Mesothelial cell of epicardium (in vitro differentiated cells): ENCODE measurements at regions not wholly inside any gene's neighbourhood (a gene's known extent, or its start where the extent isn't known, plus 50 kb on each side); places are given as distances from the start of the nearest gene placed in this dataset.
A peak's percentile ranks its signal among the peaks of the same experiment; 100 is the strongest.
"Not testable (repeated sequence)": the region's sequence is repeated elsewhere in the genome, so short reads cannot be mapped to it uniquely, and the experiment has no call there.

Experiments
- DNase-seq, 2 experiments: peaks; one replicate each; pipeline ENCODE4 v3.0.0; 2021; ENCODE audit warnings: low spot score in 2 of 2; ENCODE audit not compliant: unreplicated experiment in 2 of 2
- H3K27ac Mint-ChIP-seq: 2 replicates; pipeline ENCODE4 v1.8.0; 2021; ENCODE audit warnings: mixed read lengths
- H3K27me3 Mint-ChIP-seq: 2 replicates; pipeline ENCODE4 v1.8.0; 2021; ENCODE audit warnings: low read depth, mixed read lengths
- H3K36me3 Mint-ChIP-seq: 2 replicates; pipeline ENCODE4 v1.8.0; 2021; ENCODE audit warnings: mixed read lengths
- H3K4me1 Mint-ChIP-seq: 2 replicates; pipeline ENCODE4 v1.8.0; 2021; ENCODE audit warnings: mixed read lengths
- H3K4me3 Mint-ChIP-seq: 2 replicates; pipeline ENCODE4 v1.8.0; 2021; ENCODE audit warnings: mild to moderate bottlenecking, moderate library complexity, mixed read lengths
- H3K9me3 Mint-ChIP-seq: 2 replicates; pipeline ENCODE4 v1.8.0; 2021; ENCODE audit warnings: mixed read lengths
- TF ChIP-seq, protein P1 (sequence below): fragments of 200-600 bp; sonication (generic); IDR thresholded peaks from one replicate; pipeline ENCODE4 v1.5.0; 2021; ENCODE audit warnings: antibody characterized with exemption; ENCODE audit not compliant: unreplicated experiment

DNA sequence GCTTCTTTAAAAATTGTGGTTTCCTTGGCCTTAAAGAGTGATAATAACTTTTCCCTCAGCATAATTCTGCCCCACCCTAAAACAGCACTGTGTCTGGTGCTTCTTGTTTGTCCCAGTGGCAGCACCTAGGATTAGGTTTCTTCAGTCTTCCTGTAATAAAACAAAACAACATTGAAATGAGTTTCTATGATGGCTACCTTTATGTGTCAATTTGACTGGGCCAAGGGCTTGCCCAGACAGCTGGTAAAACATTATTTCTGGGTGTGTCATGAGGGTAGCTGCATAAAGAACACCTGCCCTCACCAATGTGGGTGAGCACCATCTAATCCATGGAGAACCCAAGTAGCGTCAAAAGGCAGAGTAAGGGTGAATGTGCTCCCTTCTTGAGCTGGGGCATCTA, 117.8 kb downstream of the QRSL1 start:
- Mint-ChIP-seq H3K36me3 (no peaks in the 10 kb centered on the region), H3K4me3 (no peak overlapping the region), H3K27me3 (no peaks in the 10 kb centered on the region), H3K9me3 (peaks cover 11% of the 10 kb centered on the region), H3K27ac (peak overlapping the region; percentile 80), H3K4me1 (peaks cover 76% of the 10 kb centered on the region)
- no peak for DNase-seq
- TF ChIP-seq, protein P1, sequence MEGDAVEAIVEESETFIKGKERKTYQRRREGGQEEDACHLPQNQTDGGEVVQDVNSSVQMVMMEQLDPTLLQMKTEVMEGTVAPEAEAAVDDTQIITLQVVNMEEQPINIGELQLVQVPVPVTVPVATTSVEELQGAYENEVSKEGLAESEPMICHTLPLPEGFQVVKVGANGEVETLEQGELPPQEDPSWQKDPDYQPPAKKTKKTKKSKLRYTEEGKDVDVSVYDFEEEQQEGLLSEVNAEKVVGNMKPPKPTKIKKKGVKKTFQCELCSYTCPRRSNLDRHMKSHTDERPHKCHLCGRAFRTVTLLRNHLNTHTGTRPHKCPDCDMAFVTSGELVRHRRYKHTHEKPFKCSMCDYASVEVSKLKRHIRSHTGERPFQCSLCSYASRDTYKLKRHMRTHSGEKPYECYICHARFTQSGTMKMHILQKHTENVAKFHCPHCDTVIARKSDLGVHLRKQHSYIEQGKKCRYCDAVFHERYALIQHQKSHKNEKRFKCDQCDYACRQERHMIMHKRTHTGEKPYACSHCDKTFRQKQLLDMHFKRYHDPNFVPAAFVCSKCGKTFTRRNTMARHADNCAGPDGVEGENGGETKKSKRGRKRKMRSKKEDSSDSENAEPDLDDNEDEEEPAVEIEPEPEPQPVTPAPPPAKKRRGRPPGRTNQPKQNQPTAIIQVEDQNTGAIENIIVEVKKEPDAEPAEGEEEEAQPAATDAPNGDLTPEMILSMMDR = no peak

DNA sequence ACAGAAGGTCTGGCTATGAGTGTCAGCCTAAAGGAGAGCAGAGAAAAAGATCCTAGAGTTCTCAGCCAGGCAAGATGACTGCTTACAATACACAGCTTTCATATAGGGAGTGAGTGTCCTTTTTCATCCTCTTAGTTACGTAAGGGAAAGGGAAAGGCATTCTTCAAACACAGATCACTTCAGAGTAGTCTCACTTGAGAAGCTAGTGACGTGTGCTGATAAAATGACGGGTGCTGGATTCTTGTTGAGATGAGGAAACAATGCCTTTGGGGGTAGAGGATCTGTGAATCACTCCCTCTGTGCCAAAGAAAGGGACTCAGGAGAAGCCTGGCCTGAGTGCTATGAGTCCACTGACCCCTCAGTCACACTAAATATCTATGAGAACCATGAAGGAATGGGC, 117.3 kb downstream of the QRSL1 start:
- TF ChIP-seq, protein P1 = no peak
- no peak for DNase-seq
- no peaks in the 10 kb centered on the region for H3K36me3 Mint-ChIP-seq
- H3K27ac Mint-ChIP-seq = peak overlapping the region; percentile 80
- peaks cover 11% of the 10 kb centered on the region for H3K9me3 Mint-ChIP-seq
- no peak overlapping the region for H3K4me3 Mint-ChIP-seq
- H3K4me1 Mint-ChIP-seq = peaks cover 74% of the 10 kb centered on the region
- H3K27me3 Mint-ChIP-seq = no peaks in the 10 kb centered on the region

DNA sequence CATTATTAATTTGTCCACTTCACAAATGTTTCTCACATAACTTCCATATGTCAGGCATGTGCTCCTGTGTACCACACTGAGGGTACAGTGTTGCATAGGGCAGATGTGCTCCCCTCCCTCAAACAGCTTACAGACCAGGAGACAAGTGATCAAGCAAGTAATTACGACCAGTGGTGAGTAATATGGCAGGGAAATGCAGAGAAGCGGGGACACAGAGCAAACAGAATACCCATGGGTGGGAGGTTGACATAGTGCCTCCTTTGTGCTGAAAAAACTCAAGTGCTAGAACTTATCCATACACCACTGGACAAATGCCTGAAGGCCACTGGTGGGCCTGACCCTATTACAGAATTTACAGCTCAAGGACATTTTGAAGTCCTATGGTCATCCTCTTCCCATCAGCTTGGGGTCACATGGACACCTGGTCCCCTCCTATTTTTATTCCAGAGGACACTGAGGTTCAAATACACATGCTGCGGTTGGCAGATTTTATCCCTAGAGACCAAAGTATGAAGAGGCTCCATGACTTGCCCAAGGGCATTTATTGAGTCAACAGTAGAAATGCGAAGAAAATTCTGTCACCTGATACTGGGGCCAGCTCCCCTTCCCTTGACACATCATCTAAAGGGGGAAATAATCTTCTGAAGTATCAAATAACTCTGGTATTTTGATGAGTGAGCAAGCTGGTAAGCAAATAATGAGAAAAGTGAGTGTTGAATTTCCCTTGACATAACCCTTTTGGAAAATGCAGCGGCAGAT, 116.6 kb downstream of the QRSL1 start:
- Mint-ChIP-seq H3K27me3 (no peaks in the 10 kb centered on the region), H3K4me1 (peaks cover 69% of the 10 kb centered on the region), H3K36me3 (no peaks in the 10 kb centered on the region), H3K27ac (peak overlapping the region; percentile 81), H3K4me3 (no peak overlapping the region), H3K9me3 (peaks cover 11% of the 10 kb centered on the region)
- DNase-seq = no peak
- TF ChIP-seq, protein P1 = no peak

DNA sequence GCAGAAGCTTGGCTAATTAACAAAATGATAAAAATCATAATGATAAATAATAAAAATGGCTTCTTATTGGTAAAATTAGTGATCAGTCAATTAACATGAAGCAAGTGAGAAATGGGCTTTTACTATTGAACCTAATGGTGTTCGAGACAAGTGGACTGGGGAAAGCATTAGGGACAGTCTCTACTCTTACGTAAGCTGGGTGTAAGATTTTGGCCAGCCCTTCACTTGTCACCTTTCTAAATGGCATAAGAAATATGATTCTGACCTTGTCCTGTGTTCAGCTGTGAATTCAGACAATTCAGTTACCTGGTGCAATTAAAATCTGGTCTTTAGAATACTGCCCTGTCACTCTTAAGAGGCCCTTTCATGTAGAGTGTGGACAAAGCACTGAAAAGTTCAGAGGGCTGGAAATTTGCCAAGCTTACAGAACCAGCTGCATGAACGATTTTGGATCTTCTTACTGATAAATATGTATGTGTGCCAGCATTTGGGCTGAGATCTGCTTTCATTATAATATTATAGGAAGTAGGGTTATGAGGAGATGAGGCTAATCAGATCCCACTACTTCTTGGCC, 115.9 kb downstream of the QRSL1 start:
- peaks cover 11% of the 10 kb centered on the region for H3K9me3 Mint-ChIP-seq
- H3K36me3 Mint-ChIP-seq = no peaks in the 10 kb centered on the region
- H3K4me3 Mint-ChIP-seq = no peak overlapping the region
- peaks cover 62% of the 10 kb centered on the region for H3K4me1 Mint-ChIP-seq
- TF ChIP-seq, protein P1 = no peak
- H3K27ac Mint-ChIP-seq = peak overlapping the region; percentile 81
- no peaks in the 10 kb centered on the region for H3K27me3 Mint-ChIP-seq
- DNase-seq = no peak

DNA sequence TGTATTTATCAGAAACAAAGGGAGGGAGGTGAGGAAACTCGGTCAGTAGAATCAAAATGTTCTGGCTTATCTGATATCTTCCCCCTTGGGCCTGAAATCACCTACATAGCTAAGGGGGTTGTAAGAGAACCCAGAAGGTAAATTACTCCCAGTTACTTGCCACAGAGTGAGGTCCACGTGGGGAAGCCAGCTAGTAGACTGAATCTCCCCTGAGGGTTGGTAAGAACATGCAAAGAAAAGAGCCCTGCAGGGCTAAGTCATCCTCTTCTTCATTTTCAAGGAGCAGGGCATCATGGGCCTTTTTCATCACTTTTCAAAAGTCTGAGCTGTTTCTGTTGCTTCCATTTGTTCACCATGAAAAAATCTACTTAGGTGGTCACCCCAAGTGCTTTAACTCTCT, 115.4 kb downstream of the QRSL1 start:
- Mint-ChIP-seq H3K9me3 (peaks cover 11% of the 10 kb centered on the region), H3K27ac (peak overlapping the region; percentile 88)

DNA sequence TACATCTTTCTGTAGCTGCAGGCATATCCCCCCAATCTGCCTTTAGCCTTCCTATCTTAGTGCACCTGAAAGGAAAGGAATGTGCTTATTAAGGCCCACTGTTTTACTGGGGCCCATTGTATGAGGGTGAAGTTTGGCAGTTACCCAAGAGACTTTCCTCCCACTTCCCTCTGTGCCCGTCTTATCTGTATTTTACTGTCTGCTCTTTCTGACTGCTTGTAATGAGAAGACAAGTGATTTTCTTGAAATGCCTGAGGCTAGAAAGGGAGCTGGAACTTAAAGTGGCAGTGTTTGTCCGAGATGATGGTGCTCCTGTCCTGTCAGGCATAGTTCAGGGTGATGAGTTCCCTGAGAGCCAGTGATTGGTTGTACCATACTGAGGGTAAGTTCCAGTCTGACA, 114.7 kb downstream of the QRSL1 start:
- Mint-ChIP-seq H3K9me3 (peaks cover 11% of the 10 kb centered on the region), H3K27ac (peak overlapping the region; percentile 88), H3K4me1 (peaks cover 51% of the 10 kb centered on the region)
- H3K4me3 Mint-ChIP-seq, H3K36me3 Mint-ChIP-seq, H3K27me3 Mint-ChIP-seq, DNase-seq: not testable (repeated sequence)

More for the DNA sequence above, 115.4 kb downstream of the QRSL1 start:
- DNase-seq = no peak
- no peak overlapping the region for H3K4me3 Mint-ChIP-seq
- H3K27me3 Mint-ChIP-seq = no peaks in the 10 kb centered on the region
- H3K4me1 Mint-ChIP-seq = peaks cover 58% of the 10 kb centered on the region
- TF ChIP-seq, protein P1 = no peak
- H3K36me3 Mint-ChIP-seq = no peaks in the 10 kb centered on the region
